IPS-18a (cell line): ENCODE measurements at regions not wholly inside any gene's neighbourhood (a gene's known extent, or its start where the extent isn't known, plus 50 kb on each side); places are given as distances from the start of the nearest gene placed in this dataset.

ENCODE experiments used
- H3K27ac ChIP-seq: one replicate; pipeline ENCODE4 v1.5.1; 2013; ENCODE audit warnings: low read length
- H3K27me3 ChIP-seq: one replicate; pipeline ENCODE4 v1.6.1; 2013; ENCODE audit warnings: mild to moderate bottlenecking, low read length; ENCODE audit not compliant: control insufficient read depth, insufficient read depth
- H3K36me3 ChIP-seq: one replicate; pipeline ENCODE4 v1.6.1; 2013; ENCODE audit warnings: low read depth, low read length; ENCODE audit not compliant: control insufficient read depth
- H3K4me1 ChIP-seq: one replicate; pipeline ENCODE4 v1.6.1; 2013; ENCODE audit warnings: low read depth, low read length; ENCODE audit not compliant: control insufficient read depth
- H3K4me3 ChIP-seq: one replicate; pipeline ENCODE4 v1.5.1; 2013; ENCODE audit warnings: low read length
- H3K9ac ChIP-seq: one replicate; pipeline ENCODE4 v1.6.1; 2013; ENCODE audit warnings: mild to moderate bottlenecking, low read length, moderate library complexity
- H3K9me3 ChIP-seq: one replicate; pipeline ENCODE4 v1.6.1; 2013; ENCODE audit warnings: low read depth, low read length; ENCODE audit not compliant: control insufficient read depth

GRCh38 chr2:150003544-150003943 lies 416.0 kb upstream of the MMADHC start:
- no peak overlapping the region for H3K27ac ChIP-seq
- H3K27me3 ChIP-seq, result no peaks in the 10 kb centered on the region
- no peaks in the 10 kb centered on the region for H3K4me1 ChIP-seq
- H3K4me3 ChIP-seq, result no peak overlapping the region
- no peaks in the 10 kb centered on the region for H3K9me3 ChIP-seq
- H3K9ac ChIP-seq, result no peak overlapping the region
- no peaks in the 10 kb centered on the region for H3K36me3 ChIP-seq

- Histone ChIP-seq H3K4me1 (no peaks in the 10 kb centered on the region), H3K4me3 (no peak overlapping the region), H3K36me3 (no peaks in the 10 kb centered on the region), H3K27ac (no peak overlapping the region), H3K27me3 (no peaks in the 10 kb centered on the region), H3K9me3 (no peaks in the 10 kb centered on the region), H3K9ac (no peak overlapping the region)
These were observed 414.2 kb upstream of the MMADHC start for GRCh38 chr2:150001788-150002187.

- no peaks in the 10 kb centered on the region for H3K9me3 ChIP-seq
- no peak overlapping the region for H3K27ac ChIP-seq
- no peak overlapping the region for H3K4me3 ChIP-seq
These were observed 409.3 kb upstream of the MMADHC start for GRCh38 chr2:149996901-149997300.

GRCh38 chr2:149994057-149994728 lies 406.6 kb upstream of the MMADHC start:
- Histone ChIP-seq H3K27me3 (no peaks in the 10 kb centered on the region), H3K4me1 (no peaks in the 10 kb centered on the region), H3K27ac (no peak overlapping the region), H3K36me3 (no peaks in the 10 kb centered on the region), H3K9ac (no peak overlapping the region), H3K9me3 (no peaks in the 10 kb centered on the region), H3K4me3 (no peak overlapping the region)

More at GRCh38 chr2:149996901-149997300, 409.3 kb upstream of the MMADHC start:
- Histone ChIP-seq H3K4me1 (no peaks in the 10 kb centered on the region), H3K9ac (no peak overlapping the region), H3K27me3 (no peaks in the 10 kb centered on the region), H3K36me3 (no peaks in the 10 kb centered on the region)

GRCh38 chr2:149993316-149993715 lies 405.7 kb upstream of the MMADHC start:
- Histone ChIP-seq H3K27me3 (no peaks in the 10 kb centered on the region), H3K4me3 (no peak overlapping the region), H3K27ac (no peak overlapping the region), H3K9me3 (no peaks in the 10 kb centered on the region), H3K36me3 (no peaks in the 10 kb centered on the region), H3K4me1 (no peaks in the 10 kb centered on the region), H3K9ac (no peak overlapping the region)

GRCh38 chr2:149991576-149991975 lies 404.0 kb upstream of the MMADHC start:
- no peak overlapping the region for H3K27ac ChIP-seq
- no peaks in the 10 kb centered on the region for H3K36me3 ChIP-seq
- no peak overlapping the region for H3K9ac ChIP-seq
- no peaks in the 10 kb centered on the region for H3K9me3 ChIP-seq
- no peaks in the 10 kb centered on the region for H3K4me1 ChIP-seq
- H3K27me3 ChIP-seq, result no peaks in the 10 kb centered on the region
- no peak overlapping the region for H3K4me3 ChIP-seq

GRCh38 chr2:149990965-149991364 lies 403.4 kb upstream of the MMADHC start:
- Histone ChIP-seq H3K4me1 (no peaks in the 10 kb centered on the region), H3K9ac (no peak overlapping the region), H3K9me3 (no peaks in the 10 kb centered on the region), H3K27ac (no peak overlapping the region), H3K36me3 (no peaks in the 10 kb centered on the region), H3K4me3 (no peak overlapping the region), H3K27me3 (no peaks in the 10 kb centered on the region)

GRCh38 chr2:149989447-149990063 lies 402.0 kb upstream of the MMADHC start:
- H3K27me3 ChIP-seq, result no peaks in the 10 kb centered on the region
- no peaks in the 10 kb centered on the region for H3K4me1 ChIP-seq
- no peak overlapping the region for H3K27ac ChIP-seq
- H3K36me3 ChIP-seq, result no peaks in the 10 kb centered on the region
- no peaks in the 10 kb centered on the region for H3K9me3 ChIP-seq
- no peak overlapping the region for H3K4me3 ChIP-seq
- no peak overlapping the region for H3K9ac ChIP-seq

GRCh38 chr2:149988361-149988760 lies 400.8 kb upstream of the MMADHC start:
- Histone ChIP-seq H3K36me3 (no peaks in the 10 kb centered on the region), H3K27me3 (no peaks in the 10 kb centered on the region), H3K27ac (no peak overlapping the region), H3K4me3 (no peak overlapping the region), H3K4me1 (no peaks in the 10 kb centered on the region), H3K9ac (no peak overlapping the region), H3K9me3 (no peaks in the 10 kb centered on the region)

- H3K36me3 ChIP-seq, result no peaks in the 10 kb centered on the region
- H3K27ac ChIP-seq, result no peak overlapping the region
- no peak overlapping the region for H3K4me3 ChIP-seq
- H3K9ac ChIP-seq, result no peak overlapping the region
- no peaks in the 10 kb centered on the region for H3K27me3 ChIP-seq
- H3K4me1 ChIP-seq, result no peaks in the 10 kb centered on the region
- no peaks in the 10 kb centered on the region for H3K9me3 ChIP-seq
These were observed 399.3 kb upstream of the MMADHC start for GRCh38 chr2:149986861-149987260.

- no peaks in the 10 kb centered on the region for H3K4me1 ChIP-seq
- H3K36me3 ChIP-seq, result no peaks in the 10 kb centered on the region
- no peak overlapping the region for H3K4me3 ChIP-seq
- H3K27me3 ChIP-seq, result no peaks in the 10 kb centered on the region
- H3K9me3 ChIP-seq, result no peaks in the 10 kb centered on the region
- no peak overlapping the region for H3K9ac ChIP-seq
- no peak overlapping the region for H3K27ac ChIP-seq
These were observed 396.7 kb upstream of the MMADHC start for GRCh38 chr2:149984311-149984710.

- no peaks in the 10 kb centered on the region for H3K4me1 ChIP-seq
- H3K36me3 ChIP-seq, result no peaks in the 10 kb centered on the region
- H3K27me3 ChIP-seq, result no peaks in the 10 kb centered on the region
- no peak overlapping the region for H3K9ac ChIP-seq
- H3K9me3 ChIP-seq, result no peaks in the 10 kb centered on the region
- H3K4me3 ChIP-seq, result no peak overlapping the region
- H3K27ac ChIP-seq, result no peak overlapping the region
These were observed 384.5 kb upstream of the MMADHC start for GRCh38 chr2:149972066-149972465.
